A549 (cell line): ENCODE measurements at regions not wholly inside any gene's neighbourhood (a gene's known extent, or its start where the extent isn't known, plus 50 kb on each side); places are given as distances from the start of the nearest gene placed in this dataset.
"Not testable (repeated sequence)": the region's sequence is repeated elsewhere in the genome, so short reads cannot be mapped to it uniquely, and the experiment has no call there.

Source experiments
- ATAC-seq, 2 experiments: fragments of 200-7000 bp in 1 of 2; fragments of >200 bp in 1 of 2; cut with Nextera tagmentation in 1 of 2; cut with Tn5 transposase in 1 of 2; 3 replicates each; pipeline versions ENCODE4 v1.8.0 to v1.9.1; 2018 to 2020; ENCODE audit warnings: mild to moderate bottlenecking in 1 of 2, moderate library complexity in 1 of 2
- CTCF ChIA-PET: fragments of 300-600 bp; sonication (Branson Sonifier 250); formaldehyde crosslinking; extraction: SDS; loops from one replicate; lab custom pipeline; 2021; ENCODE audit warnings: antibody characterized with exemption, inconsistent platforms; lab: Yijun Ruan, JAX
- POLR2A ChIA-PET: fragments of 350-600 bp; formaldehyde crosslinking; extraction: SDS; loops from one replicate; lab custom pipeline; 2021; ENCODE audit warnings: antibody characterized with exemption, inconsistent platforms; lab: Yijun Ruan, JAX
- DNase-seq, 2 experiments: peaks; one replicate each; pipeline versions ENCODE4 v3.0.0 to v3.0.0-alpha.2; 2011 to 2016; ENCODE audit warnings: low read depth in 1 of 2, low spot score in 1 of 2
- FAIRE-seq: peaks from 2 replicates; lab custom pipeline; 2011; peaks lifted over from hg19 to GRCh38; lab: Jason Lieb, UNC
- H3K27ac ChIP-seq, 2 experiments: fragments of >200 bp; sonication (Bioruptor Twin); formaldehyde crosslinking; 3 replicates each; pipeline ENCODE4 v1.5.1; 2016 to 2017
- H3K4me1 ChIP-seq: fragments of >200 bp; sonication (Bioruptor Twin); formaldehyde crosslinking; 3 replicates; pipeline ENCODE4 v1.6.1; 2016
- H3K4me2 ChIP-seq: fragments of >200 bp; sonication (Bioruptor Twin); formaldehyde crosslinking; 3 replicates; pipeline ENCODE4 v1.6.1; 2016
- H3K4me3 ChIP-seq: fragments of >200 bp; sonication (Bioruptor Twin); formaldehyde crosslinking; 3 replicates; pipeline ENCODE4 v1.5.1; 2016
- H3K9me3 ChIP-seq: fragments of >200 bp; sonication (Bioruptor Twin); formaldehyde crosslinking; 3 replicates; pipeline ENCODE4 v1.6.1; 2016
- ATOH8 ChIP-seq: fragments of 250-450 bp; sonication (Bioruptor Pico); IDR thresholded peaks from 2 replicates; pipeline ENCODE4 v1.5.0; 2020; ENCODE audit warnings: low read depth, mild to moderate bottlenecking, moderate library complexity
- BCL3 ChIP-seq: fragments of >200 bp; sonication (Bioruptor Twin); formaldehyde crosslinking; IDR thresholded peaks from 3 replicates; pipeline ENCODE4 v1.6.1; 2016
- CBX2 ChIP-seq: fragments of 200-600 bp; sonication (generic); IDR thresholded peaks from 2 replicates; pipeline ENCODE4 v1.6.1; 2016; ENCODE audit warnings: low read depth, mild to moderate bottlenecking, borderline replicate concordance
- CEBPB ChIP-seq, 2 experiments: fragments of >200 bp in 1 of 2; sonication (Bioruptor Twin) in 1 of 2; formaldehyde crosslinking in 1 of 2; IDR thresholded peaks; 2 replicates each; pipeline ENCODE4 v1.6.1; 2012 to 2016
- CHD2 ChIP-seq: fragments of 150-350 bp; IDR thresholded peaks from 2 replicates; pipeline ENCODE4 v1.6.1; 2014; ENCODE audit warnings: low read length; ENCODE audit not compliant: partially characterized antibody
- EHF ChIP-seq: fragments of 250-450 bp; sonication (Bioruptor Pico); IDR thresholded peaks from 2 replicates; pipeline ENCODE4 v1.5.0; 2020; ENCODE audit warnings: mild to moderate bottlenecking
- ESRRA ChIP-seq: fragments of 150-350 bp; IDR thresholded peaks from 2 replicates; pipeline ENCODE4 v1.6.1; 2014; ENCODE audit warnings: mild to moderate bottlenecking, low read length, borderline replicate concordance
- FOSB ChIP-seq: fragments of 250-450 bp; sonication (Bioruptor Pico); IDR thresholded peaks from 2 replicates; pipeline ENCODE4 v1.5.0; 2020; ENCODE audit warnings: mild to moderate bottlenecking, moderate library complexity
- FOSL2 ChIP-seq, 2 experiments: fragments of 450-650 bp in 1 of 2; fragments of >200 bp in 1 of 2; sonication (Bioruptor Twin) in 1 of 2; formaldehyde crosslinking; IDR thresholded peaks; 2 replicates each; pipeline versions ENCODE4 v1.5.0 to v1.6.1; 2016 to 2020; ENCODE audit warnings: mild to moderate bottlenecking in 1 of 2, moderate library complexity in 1 of 2
- GATA3 ChIP-seq: IDR thresholded peaks from 2 replicates; pipeline ENCODE4 v1.6.1; 2012; ENCODE audit warnings: borderline replicate concordance
- HDAC2 ChIP-seq: fragments of 200-600 bp; sonication (generic); IDR thresholded peaks from 2 replicates; pipeline ENCODE4 v1.6.1; 2016
- HEYL ChIP-seq: fragments of 250-450 bp; sonication (Bioruptor Pico); IDR thresholded peaks from 2 replicates; pipeline ENCODE4 v1.8.0; 2021; ENCODE audit warnings: mild to moderate bottlenecking, moderate library complexity
- HOXB13 ChIP-seq: fragments of 250-450 bp; sonication (Bioruptor Pico); IDR thresholded peaks from 2 replicates; pipeline ENCODE4 v1.5.0; 2020; ENCODE audit warnings: low read depth, mild to moderate bottlenecking, moderate library complexity
- HOXB5 ChIP-seq: fragments of 250-450 bp; sonication (Bioruptor Pico); IDR thresholded peaks from 2 replicates; pipeline ENCODE4 v1.5.0; 2020; ENCODE audit warnings: mild to moderate bottlenecking, moderate library complexity
- JUNB ChIP-seq: fragments of >200 bp; sonication (Bioruptor Twin); formaldehyde crosslinking; IDR thresholded peaks from 2 replicates; pipeline ENCODE4 v1.6.1; 2016
- KDM5A ChIP-seq: fragments of 200-600 bp; sonication (generic); IDR thresholded peaks from 2 replicates; pipeline ENCODE4 v1.6.1; 2016; ENCODE audit warnings: antibody characterized with exemption, mild to moderate bottlenecking
- MAFK ChIP-seq: fragments of 450-650 bp; IDR thresholded peaks from 2 replicates; pipeline ENCODE4 v1.6.1; 2014; ENCODE audit not compliant: partially characterized antibody
- MYC ChIP-seq: IDR thresholded peaks from 2 replicates; pipeline ENCODE4 v1.6.1; 2012; ENCODE audit warnings: mild to moderate bottlenecking, inconsistent platforms, low read length, improper control_type of control experiment, borderline replicate concordance
- NFE2L2 ChIP-seq: fragments of 150-350 bp; conservative IDR thresholded peaks from 2 replicates; pipeline ENCODE4 v1.6.1; 2014; ENCODE audit warnings: low read length
- POLR2A ChIP-seq: IDR thresholded peaks from 2 replicates; pipeline ENCODE4 v1.6.1; 2012; ENCODE audit warnings: mild to moderate bottlenecking, low read length
- RCOR1 ChIP-seq: fragments of 150-350 bp; IDR thresholded peaks from 2 replicates; pipeline ENCODE4 v1.6.1; 2014; ENCODE audit warnings: antibody characterized with exemption, low read length, low read depth
- RNF2 ChIP-seq: fragments of 200-600 bp; sonication (generic); IDR thresholded peaks from 2 replicates; pipeline ENCODE4 v1.6.1; 2016; ENCODE audit warnings: low read depth, mild to moderate bottlenecking, antibody characterized with exemption, moderate library complexity, borderline replicate concordance
- TFCP2L1 ChIP-seq: fragments of 250-450 bp; sonication (Bioruptor Pico); IDR thresholded peaks from 2 replicates; pipeline ENCODE4 v1.5.0; 2021; ENCODE audit warnings: mild to moderate bottlenecking
- USF2 ChIP-seq: fragments of 450-650 bp; IDR thresholded peaks from 2 replicates; pipeline ENCODE4 v1.6.1; 2014; ENCODE audit warnings: antibody characterized with exemption
- WGBS: methylation state at CpG from one replicate; pipeline ENCODE4 v1.1.6; 2017; ENCODE audit errors: missing lambda C conversion rate; 5-methylcytosine and 5-hydroxymethylcytosine counted together

- Histone ChIP-seq H3K9me3 (no peaks in the 10 kb centered on the region), H3K4me1 (no peaks in the 10 kb centered on the region), H3K27ac (no peak overlapping the region), H3K4me3 (no peak overlapping the region), H3K4me2 (no peak overlapping the region)
- WGBS: 55% methylated on average over 3 of the region's 3 CpGs
- TF ChIP-seq CEBPB (IDR thresholded peaks at IDR 0.05) (no peak), FOSL2 (IDR thresholded peaks at IDR 0.05) (no peak), FOSL2 (CRISPR knock-in tag; IDR thresholded peaks at IDR 0.05) (no peak), USF2 (no peak), NFE2L2 (no peak), RNF2 (no peak), HOXB13 (no peak), POLR2A (no peak), HOXB5 (no peak), KDM5A (no peak), FOSB (CRISPR knock-in tag) (no peak), TFCP2L1 (CRISPR knock-in tag) (no peak), MYC (no peak), ATOH8 (no peak), EHF (CRISPR knock-in tag) (no peak), BCL3 (no peak), CHD2 (no peak), JUNB (no peak)
- ChIA-PET CTCF (no interaction called here), POLR2A (no interaction called here)
- ATAC-seq: no peak
- no peak for DNase-seq
- no peak for FAIRE-seq
These were observed 142.7 kb upstream of the ATP11B start for GRCh38 chr3:182650568-182651128.

- H3K4me2 ChIP-seq: no peak overlapping the region
- CTCF ChIA-PET: interaction anchor here (1.3 kb wide), 1 partner anchor 32 kb away, joined by 4 read pairs; no protein-coding TSS in a partner anchor
- no peaks in the 10 kb centered on the region for H3K4me1 ChIP-seq
- no peak overlapping the region for H3K4me3 ChIP-seq
- DNase-seq: no peak
- POLR2A ChIA-PET: no interaction called here
- WGBS: 79% methylated on average over 8 of the region's 8 CpGs
- TF ChIP-seq ESRRA (no peak), GATA3 (no peak), MAFK (no peak), CBX2 (no peak), JUNB (no peak), HDAC2 (no peak), FOSB (CRISPR knock-in tag) (no peak), NFE2L2 (no peak), KDM5A (no peak), RCOR1 (no peak), HEYL (CRISPR knock-in tag) (no peak)
- no peaks in the 10 kb centered on the region for H3K9me3 ChIP-seq
- no peak for ATAC-seq
- FAIRE-seq: no peak
- no peak overlapping the region for H3K27ac ChIP-seq
These were observed 141.8 kb upstream of the ATP11B start for GRCh38 chr3:182651461-182651860.

GRCh38 chr3:182653065-182653464 lies 140.2 kb upstream of the ATP11B start:
- CTCF ChIA-PET, FAIRE-seq, H3K4me3 ChIP-seq: not testable (repeated sequence)

More at GRCh38 chr3:182653065-182653464, 140.2 kb upstream of the ATP11B start:
- 40% methylated on average over 1 of the region's 1 CpG for WGBS
- DNase-seq, ATAC-seq, H3K4me2 ChIP-seq, H3K27ac ChIP-seq, H3K9me3 ChIP-seq, H3K4me1 ChIP-seq, POLR2A ChIA-PET: not testable (repeated sequence)
